Fibroblast of skin of scalp (primary cell): ENCODE measurements at regions not wholly inside any gene's neighbourhood (a gene's known extent, or its start where the extent isn't known, plus 50 kb on each side); places are given as distances from the start of the nearest gene placed in this dataset.

ENCODE experiments used
- DNase-seq: peaks from one replicate; pipeline ENCODE4 v3.0.0-alpha.2; 2013

- no peak for DNase-seq
Measured at GRCh38 chr22:44402196-44403111, 89.7 kb upstream of the SHISAL1 start.

DNA sequence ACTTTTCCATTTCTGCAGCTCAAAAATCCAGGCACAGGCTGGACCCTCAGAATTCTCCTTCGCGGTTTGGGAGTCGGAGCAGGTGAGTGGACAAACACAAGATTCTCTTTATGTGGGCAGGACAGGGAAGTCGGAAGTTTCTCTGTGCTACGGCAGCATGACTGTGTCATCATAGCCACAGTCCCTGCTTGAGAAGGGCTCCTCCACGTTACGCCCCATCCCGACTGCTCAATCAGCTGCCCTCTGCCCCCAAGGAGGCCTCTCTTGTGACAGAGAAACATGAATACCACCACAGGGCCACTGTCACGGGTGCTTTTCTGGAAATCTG lies 89.0 kb upstream of the SHISAL1 start:
- no peak for DNase-seq

GRCh38 chr22:44400763-44401060 lies 88.0 kb upstream of the SHISAL1 start:
- DNase-seq = peak; percentile 27

DNA sequence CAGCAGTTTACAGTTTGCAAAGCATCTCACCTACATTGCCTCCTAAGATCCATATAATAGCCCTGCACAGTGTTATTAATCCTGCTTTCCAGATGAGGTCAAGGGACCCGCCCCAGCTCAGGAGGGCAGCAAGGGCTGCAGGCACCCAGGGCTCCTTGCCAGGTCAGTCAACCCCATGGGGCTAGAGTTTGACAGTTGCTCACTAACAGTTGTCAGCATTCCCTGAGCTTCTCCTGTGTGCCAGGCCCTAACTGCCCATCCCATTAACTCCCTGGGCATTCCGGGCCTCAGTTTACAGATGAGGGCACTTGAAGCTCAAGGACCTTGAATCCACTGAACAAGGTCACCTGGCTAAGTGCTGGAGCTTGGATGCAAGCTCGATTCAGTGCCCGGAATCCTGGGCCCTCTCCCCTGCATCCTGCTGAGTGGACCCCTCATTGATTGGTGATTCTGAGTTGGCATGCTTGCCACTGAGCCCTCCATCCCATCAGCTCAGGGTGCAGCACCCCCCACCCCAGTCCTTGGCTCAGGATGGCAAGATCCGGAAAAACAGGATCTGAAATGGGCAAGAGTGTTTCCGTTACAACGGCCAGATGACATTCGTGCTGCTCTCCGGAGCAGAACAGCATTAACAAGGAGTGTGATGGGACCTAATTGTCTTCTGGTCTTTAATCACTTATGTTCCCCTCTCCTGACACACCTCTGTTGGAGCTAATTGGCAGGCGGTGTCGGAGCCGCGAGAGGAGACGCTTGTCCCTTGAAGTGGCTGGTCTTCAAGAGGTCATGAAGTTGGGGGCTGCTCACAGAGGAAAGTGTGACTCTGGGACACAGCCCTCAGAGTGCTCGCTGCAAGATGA lies 87.4 kb upstream of the SHISAL1 start:
- DNase-seq = no peak

GRCh38 chr22:44398856-44399837 lies 86.4 kb upstream of the SHISAL1 start:
- peak; percentile 27 for DNase-seq

- DNase-seq = no peak
Measured at GRCh38 chr22:44396727-44397722, 84.3 kb upstream of the SHISAL1 start.

DNA sequence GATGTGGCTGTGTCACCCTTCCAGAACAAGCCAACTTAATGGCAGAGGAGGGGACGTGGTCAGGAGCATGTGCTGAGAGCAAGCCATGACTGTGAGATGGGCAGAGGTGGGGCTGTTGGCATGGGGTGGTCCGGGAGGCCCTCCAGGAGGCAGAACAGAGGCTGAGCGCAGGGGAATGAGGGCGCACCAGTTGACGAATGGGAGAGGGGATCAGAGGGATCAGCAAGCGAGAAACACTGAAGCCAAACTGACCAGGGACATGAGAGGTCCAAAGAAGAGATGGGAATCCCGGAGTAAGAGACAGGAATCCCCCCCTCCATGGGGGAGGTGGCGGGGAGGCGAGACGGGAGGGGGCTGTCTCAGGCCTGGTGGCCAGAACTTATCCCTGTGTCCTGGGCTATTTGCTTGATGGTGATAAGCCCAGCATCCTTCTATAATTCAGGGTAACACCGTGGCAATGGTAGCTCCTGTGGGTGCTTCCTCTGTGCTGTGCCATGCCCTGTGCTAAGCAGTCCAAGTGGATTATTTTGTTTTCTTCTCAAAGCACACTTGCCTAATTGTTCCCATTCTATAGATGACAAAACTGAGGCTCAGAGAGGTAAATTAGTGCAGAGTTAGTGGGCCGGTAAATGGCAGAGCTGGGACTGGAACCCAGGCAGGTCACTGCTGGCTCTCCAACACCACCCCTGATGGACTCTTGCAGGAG lies 83.4 kb upstream of the SHISAL1 start:
- no peak for DNase-seq

GRCh38 chr22:44395118-44396005 lies 82.6 kb upstream of the SHISAL1 start:
- no peak for DNase-seq

GRCh38 chr22:44394246-44395117 lies 81.7 kb upstream of the SHISAL1 start:
- DNase-seq = no peak

DNA sequence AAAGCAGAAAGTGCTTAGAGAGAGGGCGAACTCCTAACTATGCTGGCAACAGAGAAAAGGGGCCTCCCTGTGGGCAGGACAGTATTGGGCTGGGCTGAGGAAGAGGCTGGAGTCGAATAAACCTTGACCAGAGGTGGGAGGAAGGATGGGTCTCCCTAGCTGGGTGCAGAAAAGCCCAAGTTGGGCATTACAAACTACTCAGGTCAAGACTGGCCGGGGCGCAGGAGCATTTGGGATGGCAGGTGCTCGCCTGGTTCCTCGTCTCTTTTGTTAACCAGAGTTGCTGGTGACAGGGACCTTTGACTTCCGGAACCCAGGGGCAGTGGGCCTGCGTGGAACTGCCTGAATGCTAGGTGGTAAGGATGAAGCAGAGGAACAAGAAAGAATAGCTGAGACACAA lies 80.3 kb upstream of the SHISAL1 start:
- DNase-seq = no peak

- no peak for DNase-seq
Measured at GRCh38 chr22:44392446-44392921, 79.7 kb upstream of the SHISAL1 start.

GRCh38 chr22:44391481-44392445 lies 79.0 kb upstream of the SHISAL1 start:
- no peak for DNase-seq

DNA sequence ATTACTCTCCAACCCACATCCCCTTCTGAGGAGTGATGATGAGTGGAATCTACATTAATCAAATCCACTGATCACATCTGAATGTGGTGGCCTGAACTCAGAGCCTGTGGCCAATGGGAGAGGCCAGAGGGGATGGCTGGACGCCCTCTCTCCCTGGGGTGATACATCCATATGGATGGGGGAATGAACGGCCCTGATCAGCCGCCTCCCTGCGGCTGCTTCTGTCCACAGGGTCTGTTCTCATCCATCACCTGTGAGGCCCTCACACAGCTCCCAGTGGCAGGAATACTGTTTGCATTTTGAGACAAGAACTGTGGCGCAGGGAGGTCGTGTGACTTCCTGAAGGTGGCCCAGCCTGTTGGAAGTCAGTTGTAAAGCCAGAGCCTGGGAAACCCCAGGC lies 78.3 kb upstream of the SHISAL1 start:
- DNase-seq = no peak

GRCh38 chr22:44390613-44390970 lies 77.8 kb upstream of the SHISAL1 start:
- no peak for DNase-seq

- DNase-seq = no peak
Measured at GRCh38 chr22:44389926-44390612, 77.3 kb upstream of the SHISAL1 start.

GRCh38 chr22:44389181-44389580 lies 76.4 kb upstream of the SHISAL1 start:
- DNase-seq = no peak

DNA sequence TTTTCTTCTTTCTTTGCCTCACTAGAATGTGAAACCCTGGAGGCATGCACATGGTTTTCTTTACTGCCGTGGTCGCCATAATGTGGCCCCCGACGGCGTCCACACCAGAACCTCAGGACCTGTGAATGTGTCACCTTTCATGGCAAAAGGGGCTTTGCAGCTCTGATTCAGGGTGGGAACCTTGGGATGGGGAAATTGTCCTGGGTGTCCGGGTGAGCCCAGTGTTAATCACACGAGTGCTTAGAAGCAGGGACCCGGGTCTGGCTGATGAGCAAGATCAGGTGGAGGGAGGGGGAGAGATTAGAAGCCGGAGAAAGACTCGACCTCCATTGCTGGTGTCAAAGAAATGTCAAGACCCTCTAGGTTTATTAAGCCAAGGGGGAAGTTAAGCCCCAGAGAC lies 74.7 kb upstream of the SHISAL1 start:
- DNase-seq = no peak
